Mucosa of descending colon (tissue), 3 donors: ENCODE measurements at regions not wholly inside any gene's neighbourhood (a gene's known extent, or its start where the extent isn't known, plus 50 kb on each side); places are given as distances from the start of the nearest gene placed in this dataset.

ENCODE experiments used
- ATAC-seq: fragments of 200-7000 bp; cut with Tn5 transposase; one replicate; pipeline ENCODE4 v1.9.1; 2020; ENCODE audit warnings: mild to moderate bottlenecking, moderate library complexity
- DNase-seq, 3 donors: peaks; one replicate each; pipeline ENCODE4 v3.0.0-alpha.2; 2020
- H3K36me3 ChIP-seq: fragments of 200-600 bp; one replicate; pipeline ENCODE4 v1.8.0; 2021; ENCODE audit warnings: low read depth, mild to moderate bottlenecking
- H3K4me1 ChIP-seq: fragments of 200-600 bp; one replicate; pipeline ENCODE4 v1.8.0; 2021; ENCODE audit warnings: low read depth, mild to moderate bottlenecking
- H3K4me3 ChIP-seq: fragments of 200-600 bp; one replicate; pipeline ENCODE4 v1.8.0; 2021; ENCODE audit warnings: mild to moderate bottlenecking
- H3K9me3 ChIP-seq: fragments of 200-600 bp; one replicate; pipeline ENCODE4 v1.8.0; 2021; ENCODE audit warnings: mild to moderate bottlenecking
- CTCF ChIP-seq: fragments of 200-600 bp; IDR thresholded peaks from one replicate; pipeline ENCODE4 v1.8.0; 2022; ENCODE audit warnings: antibody characterized with exemption, mild to moderate bottlenecking
- intact Hi-C, 2 donors: fragments of 100-400 bp; cut with DNase I in 1 of 2; cut with micrococcal nuclease in 1 of 2; formaldehyde crosslinking; loops; one replicate each; pipeline versions ENCODE4 v1.11.0 to v1.11.1; 2022; cut with DNase I, micrococcal nuclease
- donor health status: DM: no; HTN: no; CAD: no; lungs with moderate emphysema.
- donor health status: DM: no; HTN: no; CAD: no.
- donor health status: DM: no; HTN: yes; CAD: no.

- DNase-seq (no peak), ATAC-seq (no peak)
- Histone ChIP-seq H3K9me3 (peaks cover 2% of the 10 kb centered on the region), H3K36me3 (no peaks in the 10 kb centered on the region), H3K4me3 (no peak overlapping the region), H3K4me1 (no peaks in the 10 kb centered on the region)
- TF ChIP-seq CTCF: no peak
- intact Hi-C loops: no loop called here
These were observed 420.6 kb downstream of the ZEB2 start for GRCh38 chr2:144099340-144099739.

GRCh38 chr2:144097440-144098225 lies 422.3 kb downstream of the ZEB2 start:
- TF ChIP-seq CTCF: no peak
- no peak overlapping the region for H3K4me3 ChIP-seq
- ATAC-seq (no peak), DNase-seq (no peak)
- H3K9me3 ChIP-seq: no peaks in the 10 kb centered on the region
- no peaks in the 10 kb centered on the region for H3K4me1 ChIP-seq
- intact Hi-C loops: no loop called here
- no peaks in the 10 kb centered on the region for H3K36me3 ChIP-seq

GRCh38 chr2:144096531-144096930 lies 423.4 kb downstream of the ZEB2 start:
- intact Hi-C loops: no loop called here
- TF ChIP-seq CTCF: no peak
- no peaks in the 10 kb centered on the region for H3K36me3 ChIP-seq
- no peak for DNase-seq
- H3K9me3 ChIP-seq: no peaks in the 10 kb centered on the region
- ATAC-seq: no peak
- no peaks in the 10 kb centered on the region for H3K4me1 ChIP-seq
- H3K4me3 ChIP-seq: no peak overlapping the region

- ATAC-seq: no peak
- TF ChIP-seq CTCF: no peak
These were observed 425.3 kb downstream of the ZEB2 start for GRCh38 chr2:144094408-144095151.

GRCh38 chr2:144091622-144092021 lies 428.3 kb downstream of the ZEB2 start:
- DNase-seq (no peak), ATAC-seq (no peak)
- TF ChIP-seq CTCF: no peak
- intact Hi-C loops: no loop called here
- Histone ChIP-seq H3K4me3 (no peak overlapping the region), H3K4me1 (no peaks in the 10 kb centered on the region), H3K36me3 (no peaks in the 10 kb centered on the region), H3K9me3 (no peaks in the 10 kb centered on the region)

More at GRCh38 chr2:144094408-144095151, 425.3 kb downstream of the ZEB2 start:
- no peak for DNase-seq
- Histone ChIP-seq H3K36me3 (no peaks in the 10 kb centered on the region), H3K4me1 (no peaks in the 10 kb centered on the region), H3K4me3 (no peak overlapping the region), H3K9me3 (no peaks in the 10 kb centered on the region)
- intact Hi-C loops: no loop called here
